Ecto neural progenitor cell (in vitro differentiated cells): ENCODE measurements at regions not wholly inside any gene's neighbourhood (a gene's known extent, or its start where the extent isn't known, plus 50 kb on each side); places are given as distances from the start of the nearest gene placed in this dataset.
"Not testable (repeated sequence)": the region's sequence is repeated elsewhere in the genome, so short reads cannot be mapped to it uniquely, and the experiment has no call there.

Experiments used
- DNase-seq: peaks from one replicate; pipeline ENCODE4 v3.0.0-alpha.2; 2018; ENCODE audit warnings: low spot score

- no peak for DNase-seq
Measured at GRCh38 chr4:130073145-130073790, 977.3 kb downstream of the C4orf33 start.

- no peak for DNase-seq
Measured at GRCh38 chr4:130074096-130074495, 978.1 kb downstream of the C4orf33 start.

GRCh38 chr4:130077275-130077674 is 981.3 kb downstream of the C4orf33 start:
- DNase-seq = no peak

GRCh38 chr4:130079027-130079426 is 983.1 kb downstream of the C4orf33 start:
- DNase-seq = not testable (repeated sequence)

- DNase-seq = no peak
Measured at GRCh38 chr4:130080872-130081451, 985.0 kb downstream of the C4orf33 start.

GRCh38 chr4:130090427-130090826 is 994.5 kb downstream of the C4orf33 start:
- no peak for DNase-seq

GRCh38 chr4:130092187-130093015 is 996.4 kb downstream of the C4orf33 start:
- DNase-seq = no peak

GRCh38 chr4:130099105-130099504 is 1003.2 kb downstream of the C4orf33 start:
- DNase-seq = no peak

GRCh38 chr4:130110189-130110588 is 1014.2 kb downstream of the C4orf33 start:
- DNase-seq = no peak

- DNase-seq = no peak
Measured at GRCh38 chr4:130110770-130111169, 1014.8 kb downstream of the C4orf33 start.

GRCh38 chr4:130124066-130124465 is 1028.1 kb downstream of the C4orf33 start:
- DNase-seq = no peak

- DNase-seq = no peak
Measured at GRCh38 chr4:130125467-130125866, 1029.5 kb downstream of the C4orf33 start.

GRCh38 chr4:130127297-130127696 is 1031.3 kb downstream of the C4orf33 start:
- DNase-seq = no peak

GRCh38 chr4:130131536-130131935 is 1035.6 kb downstream of the C4orf33 start:
- no peak for DNase-seq

GRCh38 chr4:130141651-130142050 is 1045.7 kb downstream of the C4orf33 start:
- DNase-seq = no peak

- no peak for DNase-seq
Measured at GRCh38 chr4:130143656-130144055, 1047.7 kb downstream of the C4orf33 start.

- no peak for DNase-seq
Measured at GRCh38 chr4:130146773-130147172, 1050.8 kb downstream of the C4orf33 start.

- no peak for DNase-seq
Measured at GRCh38 chr4:130147641-130148040, 1051.7 kb downstream of the C4orf33 start.

- DNase-seq = no peak
Measured at GRCh38 chr4:130154901-130155300, 1058.9 kb downstream of the C4orf33 start.

GRCh38 chr4:130163701-130164100 is 1067.7 kb downstream of the C4orf33 start:
- DNase-seq = no peak

GRCh38 chr4:130165381-130165780 is 1069.4 kb downstream of the C4orf33 start:
- DNase-seq = no peak

- DNase-seq = no peak
Measured at GRCh38 chr4:130172156-130172555, 1076.2 kb downstream of the C4orf33 start.

GRCh38 chr4:130178106-130178505 is 1082.2 kb downstream of the C4orf33 start:
- no peak for DNase-seq
